ENCODE measurements at regions not wholly inside any gene's neighbourhood (a gene's known extent, or its start where the extent isn't known, plus 50 kb on each side); places are given as distances from the start of the nearest gene placed in this dataset.

- Histone ChIP-seq H2AK5ac (ENCODE audit: low read depth, low read length) (no peak overlapping the region), H3K4me2 (ENCODE audit: low read depth, low read length) (no peak overlapping the region), H4K5ac (ENCODE audit: low read depth, low read length) (no peak overlapping the region), H3K14ac (replicated peaks; ENCODE audit: low read depth, low read length) (no peak overlapping the region), H4K91ac (ENCODE audit: insufficient read depth, low read depth, low read length) (no peak overlapping the region), H3K4ac (ENCODE audit: low read depth, low read length) (no peak overlapping the region), H2BK15ac (ENCODE audit: low read depth, low read length) (no peak overlapping the region), H4K20me1 (ENCODE audit: insufficient read depth, low read length) (no peaks in the 10 kb centered on the region), H3K9me3 (ENCODE audit: control insufficient read depth, insufficient read depth, low read length) (no peaks in the 10 kb centered on the region), H3K4me1 (ENCODE audit: control insufficient read depth, insufficient read depth, low read length) (no peaks in the 10 kb centered on the region), H2BK20ac (ENCODE audit: low read depth, low read length) (no peak overlapping the region), H3K27me3 (ENCODE audit: control insufficient read depth, insufficient read depth, low read length) (no peaks in the 10 kb centered on the region), H4K8ac (ENCODE audit: low read depth in 2 of 2, low read length in 2 of 2) (no peak overlapping the region), H3K4me3 (ENCODE audit: insufficient read depth, low read depth, low read length) (no peak overlapping the region), H3K9ac (ENCODE audit: low read depth, low read length) (no peak overlapping the region), H3K27ac (ENCODE audit: insufficient read depth, low read length) (no peak overlapping the region), H3K56ac (ENCODE audit: extremely low read depth, insufficient read depth, low read length) (no peak overlapping the region), H2AK9ac (replicated peaks; ENCODE audit: low read depth, low read length, poor library complexity) (no peak overlapping the region), H3K9me1 (ENCODE audit: insufficient read depth, low read length) (no peaks in the 10 kb centered on the region), H3K18ac (ENCODE audit: low read depth, low read length) (no peak overlapping the region), H2AFZ (replicated peaks; ENCODE audit: low read length, poor library complexity) (no peak overlapping the region), H3K79me1 (ENCODE audit: low read depth in 1 of 2, low read length in 2 of 2) (no peaks in the 10 kb centered on the region), H2BK5ac (ENCODE audit: low read depth, low read length, poor library complexity, severe bottlenecking) (no peak overlapping the region), H2BK120ac (ENCODE audit: low read depth, low read length) (no peak overlapping the region), H3K23ac (ENCODE audit: low read depth, low read length) (no peak overlapping the region), H3K36me3 (ENCODE audit: control insufficient read depth, insufficient read depth, low read length) (no peaks in the 10 kb centered on the region)
- dilution Hi-C loops (cut with HindIII; ENCODE audit: low sequenced_read_pairs, unreplicated experiment) (no loop called here), intact Hi-C loops (cut with micrococcal nuclease) (no loop called here), in situ Hi-C loops (cut with MboI; ENCODE audit: low sequenced_read_pairs) (no loop called here)
- WGBS, 2 experiments (ENCODE audit: extremely low coverage in 2 of 2, insufficient read length in 1 of 2), result no CpG with 5 or more reads among the region's 1 CpG
- ChIA-PET POLR2A (ENCODE audit: unreplicated experiment) (no interaction called here), CTCF (no interaction called here)
- TF ChIP-seq RCOR1 (IDR thresholded peaks at IDR 0.05; ENCODE audit: insufficient replicate concordance, low read length) (no peak), MAFK (IDR thresholded peaks at IDR 0.05; ENCODE audit: low read depth, low read length) (no peak), MXI1 (IDR thresholded peaks at IDR 0.05; ENCODE audit: borderline replicate concordance, low read depth, low read length) (no peak), FOS (IDR thresholded peaks at IDR 0.05; ENCODE audit: low read depth, low read length) (no peak), BHLHE40 (IDR thresholded peaks at IDR 0.05; ENCODE audit: low read depth, low read length) (no peak)
- TF ChIP-seq, protein P1, sequence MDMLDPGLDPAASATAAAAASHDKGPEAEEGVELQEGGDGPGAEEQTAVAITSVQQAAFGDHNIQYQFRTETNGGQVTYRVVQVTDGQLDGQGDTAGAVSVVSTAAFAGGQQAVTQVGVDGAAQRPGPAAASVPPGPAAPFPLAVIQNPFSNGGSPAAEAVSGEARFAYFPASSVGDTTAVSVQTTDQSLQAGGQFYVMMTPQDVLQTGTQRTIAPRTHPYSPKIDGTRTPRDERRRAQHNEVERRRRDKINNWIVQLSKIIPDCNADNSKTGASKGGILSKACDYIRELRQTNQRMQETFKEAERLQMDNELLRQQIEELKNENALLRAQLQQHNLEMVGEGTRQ (IDR thresholded peaks at IDR 0.05; ENCODE audit: low read depth, low read length), result no peak
- TF ChIP-seq, protein P2, sequence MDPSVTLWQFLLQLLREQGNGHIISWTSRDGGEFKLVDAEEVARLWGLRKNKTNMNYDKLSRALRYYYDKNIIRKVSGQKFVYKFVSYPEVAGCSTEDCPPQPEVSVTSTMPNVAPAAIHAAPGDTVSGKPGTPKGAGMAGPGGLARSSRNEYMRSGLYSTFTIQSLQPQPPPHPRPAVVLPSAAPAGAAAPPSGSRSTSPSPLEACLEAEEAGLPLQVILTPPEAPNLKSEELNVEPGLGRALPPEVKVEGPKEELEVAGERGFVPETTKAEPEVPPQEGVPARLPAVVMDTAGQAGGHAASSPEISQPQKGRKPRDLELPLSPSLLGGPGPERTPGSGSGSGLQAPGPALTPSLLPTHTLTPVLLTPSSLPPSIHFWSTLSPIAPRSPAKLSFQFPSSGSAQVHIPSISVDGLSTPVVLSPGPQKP (IDR thresholded peaks at IDR 0.05; ENCODE audit: borderline replicate concordance, low read depth, low read length), result no peak
- ATAC-seq (ENCODE audit: low read depth), result no peak
- no peak for DNase-seq
- no TSS peak for BruUV-seq (replicated peaks)
These were observed 603.5 kb downstream of the KCTD16 start for GRCh38 chr5:144774197-144774596.

All from IMR-90 (cell line).